GM18499 (cell line): ENCODE measurements at regions not wholly inside any gene's neighbourhood (a gene's known extent, or its start where the extent isn't known, plus 50 kb on each side); places are given as distances from the start of the nearest gene placed in this dataset.

Experiments used
- ATAC-seq: cut with Tn5 transposase; IDR thresholded peaks from one replicate; pipeline ENCODE4 v1.9.1; 2021; ENCODE audit warnings: moderate number of reproducible peaks; ENCODE audit not compliant: insufficient read depth, unreplicated experiment

DNA sequence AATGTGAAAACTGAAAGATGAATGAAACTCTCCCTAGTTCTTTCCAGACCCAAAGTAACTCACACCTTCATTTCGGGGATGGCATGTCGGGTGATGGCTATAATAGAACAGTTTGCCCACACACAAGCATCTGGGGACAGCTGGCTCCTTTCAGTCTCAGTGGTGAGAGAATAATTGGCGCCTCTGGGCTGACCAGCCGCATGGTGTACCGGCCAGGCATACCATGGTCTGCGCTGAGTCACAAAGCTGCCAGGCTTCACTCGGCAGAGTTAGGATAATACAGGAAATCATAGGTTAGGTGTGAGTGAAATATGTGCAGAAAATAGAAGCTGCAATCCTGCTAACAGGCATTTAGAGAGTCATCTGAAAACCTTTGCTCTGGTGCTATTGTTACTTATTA, 80.4 kb upstream of the IGF1R start:
- no peak for ATAC-seq

- ATAC-seq = no peak
Observed at GRCh38 chr15:98568382-98569017, 79.8 kb upstream of the IGF1R start.

- ATAC-seq = no peak
Observed at GRCh38 chr15:98570119-98570518, 78.2 kb upstream of the IGF1R start.

DNA sequence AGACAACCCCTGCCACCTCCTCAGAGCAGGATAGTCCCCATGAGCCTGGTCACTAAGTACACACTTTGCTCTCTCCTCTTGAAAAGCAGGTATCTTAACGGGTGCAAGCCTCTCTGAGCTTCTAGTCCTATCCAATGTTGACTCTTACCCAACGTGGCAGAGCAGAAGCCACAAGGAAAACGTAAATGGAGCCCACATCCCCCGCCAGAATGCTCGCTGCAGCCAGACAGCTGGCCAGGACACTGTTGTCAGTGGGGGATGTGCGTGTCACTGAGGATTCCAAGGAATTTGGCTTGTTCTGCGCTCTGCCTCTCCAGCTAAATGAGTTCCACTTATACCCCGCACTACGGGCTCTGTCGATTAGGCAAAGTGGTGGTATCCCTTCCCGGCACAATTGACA, 67.8 kb upstream of the IGF1R start:
- no peak for ATAC-seq

GRCh38 chr15:98581715-98582114, 66.6 kb upstream of the IGF1R start:
- no peak for ATAC-seq

GRCh38 chr15:98582900-98583554, 65.3 kb upstream of the IGF1R start:
- no peak for ATAC-seq

DNA sequence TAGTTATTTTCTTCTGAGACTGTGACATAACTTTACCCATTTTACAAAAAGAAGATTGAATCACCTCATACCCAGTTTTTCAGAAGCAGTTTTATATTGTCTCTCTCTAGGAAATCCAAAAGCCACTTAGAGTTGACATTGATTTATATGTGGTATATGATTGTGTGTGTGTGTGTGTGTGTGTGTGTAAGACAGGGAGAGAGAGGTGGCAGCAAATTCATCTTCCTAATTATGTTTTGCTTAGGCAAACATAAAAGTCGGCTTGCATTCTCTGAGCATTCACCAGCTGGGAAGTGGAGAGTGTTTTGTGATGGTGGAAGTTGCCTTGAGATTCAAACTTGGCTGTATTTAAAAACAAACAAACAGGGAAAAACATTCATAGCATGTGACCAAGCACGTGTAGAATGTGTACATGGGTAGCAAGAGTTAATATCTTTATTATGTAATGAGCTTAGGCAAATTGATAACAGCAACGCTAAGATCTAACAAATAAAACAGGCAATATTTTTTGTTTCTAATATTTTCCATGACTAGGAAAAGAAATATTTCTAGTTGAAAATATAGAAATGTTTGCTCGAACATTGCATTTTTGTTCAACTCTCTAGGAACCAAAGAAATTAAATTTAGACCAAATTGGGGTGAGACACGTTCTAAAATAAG, 64.4 kb upstream of the IGF1R start:
- no peak for ATAC-seq

DNA sequence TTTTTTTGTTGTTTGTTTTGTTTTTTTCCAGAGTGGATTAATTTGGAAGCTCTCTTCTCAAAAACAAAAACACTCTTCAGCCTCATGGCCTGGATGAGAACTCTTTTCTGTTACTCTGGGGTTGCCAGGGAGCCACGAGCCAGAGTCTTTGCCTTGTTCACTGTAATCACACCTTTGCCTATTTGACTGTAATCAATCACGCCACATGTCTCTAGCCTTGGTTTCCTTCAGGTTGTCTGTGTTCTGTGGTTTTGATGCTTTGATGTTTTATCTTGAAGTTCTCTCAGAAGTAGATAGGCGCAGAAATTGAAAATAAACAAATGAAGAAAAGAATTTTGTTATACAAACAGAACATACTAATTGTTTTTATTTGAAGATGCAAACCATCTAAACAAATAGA, 62.3 kb upstream of the IGF1R start:
- no peak for ATAC-seq

DNA sequence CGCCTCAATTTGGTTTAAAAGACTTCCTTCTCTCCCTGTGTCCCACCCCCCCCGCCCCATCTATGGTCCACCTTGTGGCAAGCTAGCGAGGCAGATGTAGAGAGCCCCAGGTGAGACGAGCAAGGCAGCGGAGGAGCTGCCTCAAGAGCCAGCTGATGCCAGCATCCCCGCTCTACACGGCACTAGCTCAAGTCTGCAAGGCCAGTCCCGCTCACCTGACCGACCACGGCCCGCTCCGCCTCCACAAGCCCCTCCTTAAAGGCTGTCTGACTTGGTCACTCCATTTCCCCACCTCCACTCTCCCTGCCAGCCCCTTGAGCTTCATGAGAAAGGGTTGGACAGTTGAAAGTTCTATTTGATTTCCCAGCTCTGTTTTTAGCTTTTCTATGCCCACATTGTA, 56.2 kb upstream of the IGF1R start:
- ATAC-seq = no peak

DNA sequence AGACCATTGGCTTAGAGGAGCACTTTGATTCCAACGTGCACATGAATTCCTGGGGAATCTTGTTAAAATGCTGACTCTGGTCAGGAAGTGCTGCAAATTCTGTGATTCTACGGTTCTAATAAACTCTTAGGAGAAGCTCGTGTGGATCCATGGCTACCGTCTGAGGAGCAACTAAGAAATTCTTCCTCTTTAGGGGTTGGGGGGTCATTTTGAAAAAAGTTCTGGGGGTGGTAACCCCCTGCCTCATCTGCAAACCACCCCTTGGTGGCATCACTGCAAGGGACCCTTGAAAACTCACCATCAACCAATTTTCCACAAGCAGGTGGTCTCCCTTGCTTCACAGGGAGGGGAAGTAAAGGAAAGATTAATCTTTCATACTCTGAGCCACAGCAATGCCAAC, 52.2 kb upstream of the IGF1R start:
- ATAC-seq = no peak

- no peak for ATAC-seq
Observed at GRCh38 chr15:98596885-98597392, 51.4 kb upstream of the IGF1R start.

GRCh38 chr15:98597666-98598065, 50.7 kb upstream of the IGF1R start:
- no peak for ATAC-seq
